Left ventricle myocardium superior (tissue), 1 donor: ENCODE measurements at regions not wholly inside any gene's neighbourhood (a gene's known extent, or its start where the extent isn't known, plus 50 kb on each side); places are given as distances from the start of the nearest gene placed in this dataset.
"Not testable (repeated sequence)": the region's sequence is repeated elsewhere in the genome, so short reads cannot be mapped to it uniquely, and the experiment has no call there.

ENCODE experiments used
- ATAC-seq: fragments of 200-7000 bp; cut with Tn5 transposase; one replicate; pipeline ENCODE4 v1.9.1; 2020; ENCODE audit warnings: mild to moderate bottlenecking, moderate library complexity
- DNase-seq: peaks from one replicate; pipeline ENCODE4 v3.0.0-alpha.2; 2020
- intact Hi-C: fragments of 100-400 bp; cut with micrococcal nuclease; formaldehyde crosslinking; loops from one replicate; pipeline ENCODE4 v1.11.0; 2022
- donor health status: DM: no; HTN: yes; CAD: no; lungs with severe emphysema.

DNA sequence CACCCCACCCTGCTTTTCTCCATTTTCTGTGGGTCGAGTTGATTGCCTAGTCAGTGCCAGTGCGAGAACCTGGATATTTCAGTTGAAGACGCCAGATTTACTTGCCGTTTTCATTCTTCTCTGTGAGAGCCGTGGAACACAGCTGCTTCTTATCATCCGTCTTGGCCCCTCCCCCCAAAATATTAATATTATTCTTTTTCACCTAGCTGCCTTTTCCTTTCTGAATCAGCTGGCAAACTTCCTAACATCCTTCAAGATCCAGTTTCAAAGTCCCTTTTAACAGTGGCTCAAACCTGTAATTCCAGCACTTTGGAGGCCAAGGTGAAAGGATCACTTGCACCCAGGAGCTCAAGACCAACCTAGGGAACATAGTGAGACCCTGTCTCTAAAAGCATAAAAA, 117.1 kb upstream of the RASA1 start:
- intact Hi-C loops: no loop called here
- ATAC-seq (no peak), DNase-seq (no peak)

DNA sequence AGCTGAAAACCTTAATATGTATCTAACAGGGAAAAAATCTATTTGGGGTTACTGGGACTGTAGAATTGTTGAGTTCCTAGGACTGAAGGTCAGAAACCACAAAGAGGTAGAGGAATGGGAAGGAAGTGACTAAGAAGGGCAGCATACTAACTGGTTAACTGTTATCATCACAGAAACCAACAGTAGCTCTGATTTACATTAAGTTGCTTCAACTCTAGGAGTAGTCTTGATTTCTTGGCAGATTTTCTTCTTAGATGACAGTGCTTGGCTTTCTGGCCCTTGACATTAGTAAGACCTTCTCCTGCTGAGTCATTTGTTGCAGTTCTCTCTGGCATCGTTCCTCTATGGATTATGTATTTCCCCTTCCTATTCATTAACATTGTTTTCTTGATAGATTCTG, 116.1 kb upstream of the RASA1 start:
- intact Hi-C loops: no loop called here
- no peak for ATAC-seq

DNA sequence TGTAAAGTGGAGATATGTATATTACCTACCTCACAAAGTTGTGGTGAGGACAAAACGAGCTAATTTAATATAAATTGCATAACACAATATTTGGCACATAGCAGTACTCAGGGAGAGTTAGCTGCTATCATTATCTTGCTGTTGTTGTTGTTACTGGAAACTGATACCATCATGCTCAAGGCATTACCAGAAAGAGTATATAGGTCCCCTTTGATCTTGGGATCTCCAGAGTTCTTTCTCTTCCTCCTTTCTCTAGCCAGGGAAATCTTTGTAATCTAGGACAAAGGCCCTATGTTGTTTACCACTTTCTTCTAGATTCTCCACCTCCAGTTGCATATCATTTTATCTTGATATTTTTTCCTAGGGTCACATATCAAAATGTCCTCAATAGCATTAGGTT, 114.8 kb upstream of the RASA1 start:
- intact Hi-C loops: no loop called here
- no peak for ATAC-seq
- DNase-seq: no peak

More for the DNA sequence above, 116.1 kb upstream of the RASA1 start:
- no peak for DNase-seq

GRCh38 chr5:87154191-87154590, 113.5 kb upstream of the RASA1 start:
- DNase-seq: no peak
- intact Hi-C loops: no loop called here
- ATAC-seq: no peak

DNA sequence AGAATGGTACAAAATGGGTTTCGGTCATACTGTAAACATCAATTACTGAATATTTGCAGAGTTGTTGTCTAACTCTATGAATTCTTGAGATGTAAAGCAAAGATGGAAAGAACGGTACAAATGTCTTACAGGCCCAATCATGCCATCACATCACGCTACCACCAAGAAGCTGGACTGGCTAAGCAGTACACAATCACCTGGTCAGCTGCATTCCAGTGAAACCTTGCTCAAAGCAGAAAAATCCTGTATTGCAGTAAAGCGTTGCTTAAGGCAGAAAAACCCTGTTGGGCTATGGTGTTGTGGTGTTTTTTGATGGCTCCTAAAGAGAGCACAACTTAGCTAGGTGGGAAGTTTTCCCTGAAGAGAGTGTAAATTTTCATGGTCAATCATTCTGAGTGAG, 112.6 kb upstream of the RASA1 start:
- no peak for DNase-seq
- no peak for ATAC-seq
- intact Hi-C loops: no loop called here

DNA sequence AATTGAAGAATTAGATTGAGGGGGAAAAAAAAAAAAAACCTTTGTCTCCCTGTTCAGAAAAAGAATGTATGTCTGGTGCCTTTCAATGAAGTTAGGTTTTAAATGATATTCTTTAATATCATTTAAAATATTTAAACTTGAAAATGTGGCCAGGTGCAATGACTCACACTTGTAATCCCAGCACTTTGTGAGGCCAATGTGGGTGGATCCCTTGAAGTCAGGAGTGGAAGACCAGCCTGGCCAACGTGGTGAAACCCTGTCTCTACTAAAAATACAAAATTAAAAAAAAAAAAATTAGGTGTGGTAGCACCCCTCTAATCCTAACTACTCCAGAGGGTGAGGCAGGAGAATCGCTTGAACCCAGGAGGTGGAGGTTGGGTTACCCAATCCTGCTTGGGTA, 111.1 kb upstream of the RASA1 start:
- DNase-seq: no peak
- no peak for ATAC-seq
- intact Hi-C loops: no loop called here

DNA sequence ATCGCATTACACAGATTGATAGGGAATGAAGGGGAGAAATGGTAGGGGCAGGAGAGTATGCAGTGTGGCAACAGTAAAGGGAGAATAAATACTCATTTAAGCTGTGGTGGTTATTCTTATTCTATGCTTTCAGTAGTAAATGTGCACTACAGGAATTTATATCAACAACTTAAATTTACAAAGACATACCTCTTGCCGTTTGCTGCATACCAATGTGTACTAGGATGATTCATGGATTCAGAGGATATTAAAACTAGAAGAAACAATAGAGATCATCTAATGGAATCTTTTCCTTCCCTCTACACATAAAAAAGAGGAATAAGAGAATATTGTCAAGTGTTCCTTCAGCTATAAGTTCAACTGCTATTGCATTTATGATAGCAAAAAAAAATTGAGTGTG, 103.3 kb upstream of the RASA1 start:
- ATAC-seq (no peak), DNase-seq (no peak)
- intact Hi-C loops: no loop called here

- ATAC-seq (no peak), DNase-seq (no peak)
- intact Hi-C loops: no loop called here
Measured at GRCh38 chr5:87169300-87169991, 98.2 kb upstream of the RASA1 start.

DNA sequence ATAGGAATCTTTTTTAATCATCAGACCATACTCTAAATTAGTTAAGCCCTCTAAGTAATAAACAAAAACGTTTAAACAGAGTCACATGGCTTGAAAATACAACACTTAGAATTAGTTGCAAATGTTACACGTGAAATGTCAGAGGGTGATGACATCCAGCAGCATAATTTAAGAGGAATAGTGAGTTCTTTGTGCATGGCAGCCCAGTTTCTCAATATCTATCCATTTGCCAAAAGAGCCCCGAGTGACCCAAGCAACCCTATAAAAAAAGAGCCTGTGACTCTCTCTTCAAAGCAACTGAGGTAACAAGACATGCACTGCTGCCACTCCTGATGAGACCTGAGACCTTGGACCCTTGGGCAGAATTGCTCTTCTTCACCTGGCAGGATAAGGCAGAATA, 96.9 kb upstream of the RASA1 start:
- ATAC-seq: no peak
- intact Hi-C loops: no loop called here

GRCh38 chr5:87182649-87183048, 85.0 kb upstream of the RASA1 start:
- ATAC-seq (no peak), DNase-seq (no peak)
- intact Hi-C loops: no loop called here

More for the DNA sequence above, 96.9 kb upstream of the RASA1 start:
- DNase-seq: no peak

GRCh38 chr5:87183896-87184295, 83.8 kb upstream of the RASA1 start:
- DNase-seq (no peak), ATAC-seq (no peak)
- intact Hi-C loops: no loop called here

DNA sequence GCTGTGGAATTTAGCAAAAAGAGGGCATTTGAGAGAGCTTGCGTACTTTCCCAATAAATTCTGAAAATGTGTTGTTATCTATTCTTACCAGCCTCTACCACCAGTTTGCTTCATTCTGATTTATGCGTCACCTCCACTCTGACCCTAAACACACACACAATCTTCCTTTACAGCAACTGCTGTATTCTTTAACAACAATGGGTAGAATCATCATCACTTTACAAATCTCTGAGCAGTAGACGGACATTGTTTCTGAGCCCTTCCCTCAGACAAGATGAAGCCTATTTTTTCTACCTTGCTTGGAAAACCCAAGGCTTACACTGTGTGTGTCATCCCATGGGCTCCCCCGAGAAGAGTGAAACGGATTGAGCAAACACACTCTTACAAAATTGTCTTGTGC, 83.1 kb upstream of the RASA1 start:
- DNase-seq: no peak
- intact Hi-C loops: no loop called here
- ATAC-seq: no peak

DNA sequence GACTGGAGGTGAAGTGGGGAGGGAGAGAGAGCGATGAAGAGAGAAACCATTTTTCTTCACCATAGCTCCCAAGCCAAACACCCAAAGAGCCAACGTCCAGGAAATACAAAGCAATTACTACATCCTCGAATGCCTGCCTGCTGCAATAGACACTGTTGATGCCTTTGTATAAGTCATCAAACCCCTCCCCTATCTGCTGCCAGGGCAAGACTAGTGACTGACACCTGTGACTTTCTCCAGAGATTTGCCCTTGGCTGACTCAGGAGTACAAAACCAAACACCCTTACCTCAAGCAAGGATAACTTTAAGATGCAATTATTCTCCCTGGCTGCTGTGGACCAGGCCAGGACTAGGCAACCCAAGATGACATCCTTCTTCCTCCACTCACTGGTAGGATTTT, 81.8 kb upstream of the RASA1 start:
- DNase-seq: no peak
- ATAC-seq: no peak
- intact Hi-C loops: no loop called here

DNA sequence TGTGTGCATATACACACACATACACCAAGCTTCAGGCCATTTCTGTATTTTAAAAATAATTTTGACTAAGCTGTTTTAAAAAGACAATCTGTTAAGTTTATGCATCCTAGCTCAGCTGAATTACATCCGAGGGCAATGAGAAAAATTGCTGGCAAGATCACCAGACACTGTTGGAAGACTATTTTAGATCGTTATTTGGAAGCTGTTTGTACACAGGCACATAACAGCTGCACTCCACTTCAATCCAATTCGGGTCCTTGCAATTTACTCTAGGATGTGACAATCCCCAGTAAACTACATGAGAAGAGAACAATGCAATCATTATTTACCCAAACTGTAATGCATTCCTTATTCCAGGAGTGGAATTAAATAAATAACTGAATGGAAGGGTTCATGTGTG, 79.3 kb upstream of the RASA1 start:
- no peak for DNase-seq
- intact Hi-C loops: no loop called here
- no peak for ATAC-seq

GRCh38 chr5:87190041-87190440, 77.6 kb upstream of the RASA1 start:
- ATAC-seq: no peak
- no peak for DNase-seq
- intact Hi-C loops: no loop called here

DNA sequence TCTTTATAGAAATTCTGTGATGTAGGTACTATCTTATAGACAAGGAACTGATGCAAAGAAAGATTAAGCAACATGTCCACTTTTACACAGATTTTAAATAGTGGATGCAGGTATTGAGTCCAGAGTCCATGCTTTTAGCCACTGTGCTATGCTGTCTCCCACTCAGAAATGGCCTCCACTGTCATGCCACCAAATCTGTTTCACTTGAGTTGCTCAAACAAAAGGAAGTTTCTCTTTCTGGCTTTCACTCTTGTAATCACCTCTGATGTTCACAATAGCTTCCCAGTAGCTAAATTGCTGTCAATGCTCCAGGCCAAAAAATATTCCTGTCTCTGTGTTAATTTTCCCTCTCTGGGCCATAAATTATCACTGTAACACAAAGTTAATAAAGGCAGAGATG, 77.0 kb upstream of the RASA1 start:
- intact Hi-C loops: no loop called here
- DNase-seq (no peak), ATAC-seq (no peak)

DNA sequence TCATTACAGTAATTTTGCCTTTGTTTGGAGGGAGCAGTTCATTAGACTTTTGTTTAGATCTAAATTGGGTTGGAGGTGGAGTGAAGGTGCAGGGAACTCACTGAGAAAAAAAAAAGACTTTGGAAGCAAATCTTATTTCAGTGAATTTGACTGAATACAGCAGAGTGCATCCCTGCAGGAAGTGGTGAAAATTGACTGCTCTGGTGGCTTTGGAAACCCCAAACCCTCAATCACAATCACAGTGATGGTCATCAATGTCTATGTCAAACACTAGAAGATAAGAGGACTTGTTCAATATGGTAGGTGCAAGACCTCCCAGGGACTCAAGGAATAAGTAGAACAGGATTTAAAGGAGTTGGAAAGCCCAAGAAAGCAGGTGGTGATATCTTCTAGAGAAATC, 76.0 kb upstream of the RASA1 start:
- no peak for DNase-seq
- intact Hi-C loops: no loop called here
- ATAC-seq: no peak

GRCh38 chr5:87195104-87195591, 72.5 kb upstream of the RASA1 start:
- no peak for ATAC-seq
- intact Hi-C loops: no loop called here
- DNase-seq: no peak

- intact Hi-C loops: no loop called here
- DNase-seq (no peak), ATAC-seq (no peak)
Measured at GRCh38 chr5:87195616-87196015, 72.1 kb upstream of the RASA1 start.

GRCh38 chr5:87198010-87198409, 69.7 kb upstream of the RASA1 start:
- intact Hi-C loops: no loop called here
- ATAC-seq (no peak), DNase-seq (no peak)

DNA sequence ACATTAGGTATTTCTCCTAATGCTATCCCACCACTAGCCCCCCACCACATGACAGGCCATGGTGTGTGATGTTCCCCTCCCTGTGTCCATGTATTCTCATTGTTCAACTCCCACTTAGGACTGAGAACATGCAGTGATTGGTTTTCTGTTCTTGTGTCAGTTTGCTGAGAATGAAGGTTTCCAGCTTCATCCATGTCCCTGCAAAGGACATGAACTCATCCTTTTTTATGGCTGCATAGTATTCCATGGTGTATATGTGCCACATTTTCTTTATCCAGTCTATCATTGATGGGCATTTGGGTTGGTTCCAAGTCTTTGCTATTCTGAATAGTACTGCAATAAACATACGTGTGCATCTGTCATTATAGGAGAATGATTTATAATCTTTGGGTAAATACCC, 68.4 kb upstream of the RASA1 start:
- DNase-seq, ATAC-seq, intact Hi-C loops: not testable (repeated sequence)

- intact Hi-C loops, ATAC-seq: not testable (repeated sequence)
Measured at GRCh38 chr5:87199704-87200103, 68.0 kb upstream of the RASA1 start.

More at GRCh38 chr5:87199704-87200103, 68.0 kb upstream of the RASA1 start:
- not testable (repeated sequence) for DNase-seq
